Mucosa of descending colon (tissue), 3 donors: ENCODE measurements at regions not wholly inside any gene's neighbourhood (a gene's known extent, or its start where the extent isn't known, plus 50 kb on each side); places are given as distances from the start of the nearest gene placed in this dataset.

ENCODE experiments used
- ATAC-seq: fragments of 200-7000 bp; cut with Tn5 transposase; one replicate; pipeline ENCODE4 v1.9.1; 2020; ENCODE audit warnings: mild to moderate bottlenecking, moderate library complexity
- DNase-seq, 3 donors: peaks; one replicate each; pipeline ENCODE4 v3.0.0-alpha.2; 2020
- H3K36me3 ChIP-seq: fragments of 200-600 bp; one replicate; pipeline ENCODE4 v1.8.0; 2021; ENCODE audit warnings: low read depth, mild to moderate bottlenecking
- H3K4me1 ChIP-seq: fragments of 200-600 bp; one replicate; pipeline ENCODE4 v1.8.0; 2021; ENCODE audit warnings: low read depth, mild to moderate bottlenecking
- H3K4me3 ChIP-seq: fragments of 200-600 bp; one replicate; pipeline ENCODE4 v1.8.0; 2021; ENCODE audit warnings: mild to moderate bottlenecking
- H3K9me3 ChIP-seq: fragments of 200-600 bp; one replicate; pipeline ENCODE4 v1.8.0; 2021; ENCODE audit warnings: mild to moderate bottlenecking
- CTCF ChIP-seq: fragments of 200-600 bp; IDR thresholded peaks from one replicate; pipeline ENCODE4 v1.8.0; 2022; ENCODE audit warnings: antibody characterized with exemption, mild to moderate bottlenecking
- intact Hi-C, 2 donors: fragments of 100-400 bp; cut with DNase I in 1 of 2; cut with micrococcal nuclease in 1 of 2; formaldehyde crosslinking; loops; one replicate each; pipeline versions ENCODE4 v1.11.0 to v1.11.1; 2022; cut with DNase I, micrococcal nuclease
- donor health status: DM: no; HTN: no; CAD: no; lungs with moderate emphysema.
- donor health status: DM: no; HTN: no; CAD: no.
- donor health status: DM: no; HTN: yes; CAD: no.

GRCh38 chr22:48902001-48902869, 925.4 kb downstream of the BRD1 start:
- DNase-seq, result no peak
- H3K4me1 ChIP-seq, result no peaks in the 10 kb centered on the region
- no peak for TF ChIP-seq CTCF
- intact Hi-C loops, result no loop called here
- H3K4me3 ChIP-seq, result no peak overlapping the region
- ATAC-seq, result no peak
- no peaks in the 10 kb centered on the region for H3K36me3 ChIP-seq
- no peaks in the 10 kb centered on the region for H3K9me3 ChIP-seq

- DNase-seq (no peak), ATAC-seq (no peak)
- H3K36me3 ChIP-seq, result no peaks in the 10 kb centered on the region
- H3K4me1 ChIP-seq, result no peaks in the 10 kb centered on the region
- no peaks in the 10 kb centered on the region for H3K9me3 ChIP-seq
- intact Hi-C loops, result no loop called here
- no peak for TF ChIP-seq CTCF
- no peak overlapping the region for H3K4me3 ChIP-seq
Measured at GRCh38 chr22:48901324-48901723, 926.3 kb downstream of the BRD1 start.

- DNase-seq (no peak), ATAC-seq (no peak)
- H3K4me3 ChIP-seq, result no peak overlapping the region
- intact Hi-C loops, result no loop called here
- no peaks in the 10 kb centered on the region for H3K4me1 ChIP-seq
- TF ChIP-seq CTCF, result no peak
- no peaks in the 10 kb centered on the region for H3K9me3 ChIP-seq
- no peaks in the 10 kb centered on the region for H3K36me3 ChIP-seq
Measured at GRCh38 chr22:48900626-48901025, 927.0 kb downstream of the BRD1 start.

- Histone ChIP-seq H3K4me1 (no peaks in the 10 kb centered on the region), H3K4me3 (no peak overlapping the region), H3K36me3 (no peaks in the 10 kb centered on the region), H3K9me3 (no peaks in the 10 kb centered on the region)
- no peak for TF ChIP-seq CTCF
- DNase-seq, result no peak
- intact Hi-C loops, result no loop called here
- no peak for ATAC-seq
Measured at GRCh38 chr22:48900327-48900597, 927.4 kb downstream of the BRD1 start.

- H3K4me1 ChIP-seq, result no peaks in the 10 kb centered on the region
- no peak for TF ChIP-seq CTCF
- ATAC-seq (no peak), DNase-seq (no peak)
- no peaks in the 10 kb centered on the region for H3K9me3 ChIP-seq
- H3K4me3 ChIP-seq, result no peak overlapping the region
- intact Hi-C loops, result no loop called here
- H3K36me3 ChIP-seq, result no peaks in the 10 kb centered on the region
Measured at GRCh38 chr22:48899523-48900326, 927.9 kb downstream of the BRD1 start.
